ENCODE measurements at regions not wholly inside any gene's neighbourhood (a gene's known extent, or its start where the extent isn't known, plus 50 kb on each side); places are given as distances from the start of the nearest gene placed in this dataset.

- Histone ChIP-seq H3K36me3 (ENCODE audit: control insufficient read depth, insufficient read depth, low read length) (no peaks in the 10 kb centered on the region), H3K4me3 (ENCODE audit: low read depth, low read length) (no peak overlapping the region), H3K27me3 (ENCODE audit: control insufficient read depth, insufficient read depth, low read length) (peaks cover 5% of the 10 kb centered on the region)
- DNase-seq (ENCODE audit: low read depth): peak; percentile 5
- POLR2A ChIA-PET: no interaction called here
- CTCF ChIA-PET: interaction anchor here (1.0 to 3.9 kb wide), 6 partner anchors 12 to 338 kb away, joined by 3 to 41 read pairs (median 4); no protein-coding TSS in a partner anchor
- TF ChIP-seq CTCF (IDR thresholded peaks at IDR 0.05; ENCODE audit: insufficient read depth, low read depth, low read length): peak; percentile 99
Observed at GRCh38 chr16:66315210-66315825, 51.2 kb upstream of the CDH5 start.

GRCh38 chr16:66311306-66311705, 55.2 kb upstream of the CDH5 start:
- ChIA-PET CTCF (no interaction called here), POLR2A (no interaction called here)
- no peak for DNase-seq (ENCODE audit: low read depth)
- Histone ChIP-seq H3K27me3 (ENCODE audit: control insufficient read depth, insufficient read depth, low read length) (peaks cover 5% of the 10 kb centered on the region), H3K4me3 (ENCODE audit: low read depth, low read length) (no peak overlapping the region), H3K36me3 (ENCODE audit: control insufficient read depth, insufficient read depth, low read length) (no peaks in the 10 kb centered on the region)
- TF ChIP-seq CTCF (IDR thresholded peaks at IDR 0.05; ENCODE audit: insufficient read depth, low read depth, low read length): no peak

DNA sequence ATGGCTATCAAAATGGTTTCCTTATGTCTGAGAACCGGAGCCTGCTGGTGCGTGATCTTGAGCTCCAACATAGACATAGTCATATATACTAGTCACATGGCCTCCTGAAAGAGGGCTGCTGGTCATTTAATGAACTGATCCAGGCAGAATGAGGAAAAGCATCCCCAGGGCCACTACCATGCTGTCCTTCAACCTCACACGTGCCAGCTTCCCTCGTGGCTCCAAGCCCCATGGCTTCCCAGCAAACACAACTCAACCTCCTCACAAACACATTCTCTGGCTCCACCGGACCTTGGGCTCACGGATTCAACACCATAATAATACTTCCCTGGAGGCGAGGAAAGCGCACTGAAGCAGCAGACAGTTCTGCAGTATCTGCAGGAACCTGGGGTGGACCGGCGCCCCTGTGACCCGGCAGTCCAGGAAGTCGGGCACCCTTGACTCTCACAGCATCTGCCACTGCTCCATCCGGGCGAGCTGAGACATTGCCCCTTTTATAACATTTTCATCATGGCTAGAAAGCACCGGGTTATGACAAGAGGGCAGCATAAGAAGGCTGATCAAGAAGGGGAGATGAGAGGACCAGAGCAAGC, 57.2 kb upstream of the CDH5 start:
- H3K4me3 ChIP-seq (ENCODE audit: low read depth, low read length): no peak overlapping the region
- CTCF ChIA-PET: no interaction called here
- H3K36me3 ChIP-seq (ENCODE audit: control insufficient read depth, insufficient read depth, low read length): no peaks in the 10 kb centered on the region
- H3K27me3 ChIP-seq (ENCODE audit: control insufficient read depth, insufficient read depth, low read length): peaks cover 6% of the 10 kb centered on the region
- POLR2A ChIA-PET: no interaction called here
- no peak for TF ChIP-seq CTCF (IDR thresholded peaks at IDR 0.05; ENCODE audit: insufficient read depth, low read depth, low read length)
- DNase-seq (ENCODE audit: low read depth): no peak

DNA sequence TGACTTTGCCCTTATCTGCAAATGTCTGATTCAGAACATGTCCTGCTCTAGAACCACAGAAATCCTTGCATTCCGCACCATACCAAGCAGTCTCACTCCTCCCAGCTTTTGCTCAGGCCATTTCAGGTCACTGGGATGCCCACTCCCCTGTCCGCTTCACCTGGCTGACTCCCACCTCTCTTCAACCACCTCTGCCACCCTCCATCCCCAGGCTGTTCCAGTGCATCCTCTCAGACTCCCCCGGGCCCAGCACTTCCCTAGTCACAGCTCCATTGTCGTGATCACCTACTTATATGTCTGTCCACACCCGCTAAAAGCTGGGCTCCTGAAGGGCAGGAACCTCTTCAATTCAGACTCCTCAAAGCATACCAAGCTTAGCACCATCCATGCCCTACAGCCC, 58.4 kb upstream of the CDH5 start:
- Histone ChIP-seq H3K36me3 (ENCODE audit: control insufficient read depth, insufficient read depth, low read length) (no peaks in the 10 kb centered on the region), H3K4me3 (ENCODE audit: low read depth, low read length) (no peak overlapping the region), H3K27me3 (ENCODE audit: control insufficient read depth, insufficient read depth, low read length) (peaks cover 6% of the 10 kb centered on the region)
- DNase-seq (ENCODE audit: low read depth): no peak
- ChIA-PET CTCF (interaction anchor here (0.5 kb wide), 1 partner anchor 1882 kb away, joined by 3 read pairs; no protein-coding TSS in a partner anchor), POLR2A (no interaction called here)
- TF ChIP-seq CTCF (IDR thresholded peaks at IDR 0.05; ENCODE audit: insufficient read depth, low read depth, low read length): no peak

- H3K4me3 ChIP-seq (ENCODE audit: low read depth, low read length): no peak overlapping the region
- POLR2A ChIA-PET: no interaction called here
- no peak for DNase-seq (ENCODE audit: low read depth)
- CTCF ChIA-PET: no interaction called here
- H3K36me3 ChIP-seq (ENCODE audit: control insufficient read depth, insufficient read depth, low read length): no peaks in the 10 kb centered on the region
- peaks cover 9% of the 10 kb centered on the region for H3K27me3 ChIP-seq (ENCODE audit: control insufficient read depth, insufficient read depth, low read length)
- TF ChIP-seq CTCF (IDR thresholded peaks at IDR 0.05; ENCODE audit: insufficient read depth, low read depth, low read length): no peak
Observed at GRCh38 chr16:66306366-66307150, 59.9 kb upstream of the CDH5 start.
